HTR-8/SVneo (cell line): ENCODE measurements at regions not wholly inside any gene's neighbourhood (a gene's known extent, or its start where the extent isn't known, plus 50 kb on each side); places are given as distances from the start of the nearest gene placed in this dataset.

Source experiments
- DNase-seq: peaks from one replicate; pipeline ENCODE4 v3.0.0; 2011; ENCODE audit warnings: low spot score, mixed read lengths; ENCODE audit not compliant: insufficient read length
- FAIRE-seq: peaks from 2 replicates; lab custom pipeline; 2011; peaks lifted over from hg19 to GRCh38; lab: Jason Lieb, UNC

- DNase-seq (no peak), FAIRE-seq (no peak)
Measured at GRCh38 chr4:111013846-111014245, 391.0 kb upstream of the PITX2 start.

GRCh38 chr4:111014537-111014936 lies 391.7 kb upstream of the PITX2 start:
- FAIRE-seq, result no peak

GRCh38 chr4:111016416-111016815 lies 393.5 kb upstream of the PITX2 start:
- DNase-seq (no peak), FAIRE-seq (no peak)

More at GRCh38 chr4:111014537-111014936, 391.7 kb upstream of the PITX2 start:
- DNase-seq, result no peak

- DNase-seq (no peak), FAIRE-seq (no peak)
Measured at GRCh38 chr4:111018216-111018615, 395.3 kb upstream of the PITX2 start.

GRCh38 chr4:111020476-111020875 lies 397.6 kb upstream of the PITX2 start:
- DNase-seq, result no peak
- FAIRE-seq, result no peak

GRCh38 chr4:111020961-111021360 lies 398.1 kb upstream of the PITX2 start:
- no peak for DNase-seq
- no peak for FAIRE-seq

- DNase-seq (no peak), FAIRE-seq (no peak)
Measured at GRCh38 chr4:111022758-111023157, 399.9 kb upstream of the PITX2 start.

- DNase-seq (no peak), FAIRE-seq (no peak)
Measured at GRCh38 chr4:111027526-111027925, 404.6 kb upstream of the PITX2 start.

- DNase-seq (no peak), FAIRE-seq (no peak)
Measured at GRCh38 chr4:111028795-111029194, 405.9 kb upstream of the PITX2 start.

- DNase-seq, result no peak
- FAIRE-seq, result no peak
Measured at GRCh38 chr4:111031001-111031579, 408.2 kb upstream of the PITX2 start.

GRCh38 chr4:111031596-111031995 lies 408.7 kb upstream of the PITX2 start:
- DNase-seq (no peak), FAIRE-seq (no peak)

- DNase-seq, result no peak
- FAIRE-seq, result no peak
Measured at GRCh38 chr4:111037591-111038360, 414.9 kb upstream of the PITX2 start.

- FAIRE-seq (no peak), DNase-seq (no peak)
Measured at GRCh38 chr4:111040904-111041303, 418.0 kb upstream of the PITX2 start.

- DNase-seq (no peak), FAIRE-seq (no peak)
Measured at GRCh38 chr4:111043286-111043685, 420.4 kb upstream of the PITX2 start.

GRCh38 chr4:111045992-111046391 lies 423.1 kb upstream of the PITX2 start:
- no peak for DNase-seq

GRCh38 chr4:111046811-111047210 lies 423.9 kb upstream of the PITX2 start:
- DNase-seq (no peak), FAIRE-seq (no peak)

More at GRCh38 chr4:111045992-111046391, 423.1 kb upstream of the PITX2 start:
- no peak for FAIRE-seq

- FAIRE-seq, result no peak
- DNase-seq, result no peak
Measured at GRCh38 chr4:111048316-111048715, 425.4 kb upstream of the PITX2 start.

- DNase-seq (peak; percentile 41), FAIRE-seq (no peak)
Measured at GRCh38 chr4:111064342-111064993, 441.6 kb upstream of the PITX2 start.

- FAIRE-seq, result no peak
- no peak for DNase-seq
Measured at GRCh38 chr4:111066001-111066400, 443.1 kb upstream of the PITX2 start.

- no peak for DNase-seq
- FAIRE-seq, result no peak
Measured at GRCh38 chr4:111066447-111066846, 443.6 kb upstream of the PITX2 start.

- DNase-seq, result no peak
- no peak for FAIRE-seq
Measured at GRCh38 chr4:111066887-111067286, 444.0 kb upstream of the PITX2 start.
